Neural cell (in vitro differentiated cells): ENCODE measurements at regions not wholly inside any gene's neighbourhood (a gene's known extent, or its start where the extent isn't known, plus 50 kb on each side); places are given as distances from the start of the nearest gene placed in this dataset.

ENCODE experiments used
- H2AFZ ChIP-seq: fragments of 200-600, 300-800 bp; sonication (generic), shearing (Covaris generic); 2 replicates; pipeline ENCODE4 v1.6.0; 2014; ENCODE audit warnings: low read depth, mild to moderate bottlenecking, antibody characterized with exemption, low read length, moderate library complexity
- H3F3A ChIP-seq: fragments of 200-600 bp; shearing (Covaris generic); 2 replicates; pipeline ENCODE4 v1.6.1; 2016; ENCODE audit warnings: mild to moderate bottlenecking, moderate library complexity, mixed read lengths, antibody characterized with exemption, low read length; ENCODE audit not compliant: insufficient read depth, poor library complexity, severe bottlenecking
- H3K27ac ChIP-seq: fragments of 200-600, 300-800 bp; sonication (generic), shearing (Covaris generic); 2 replicates; pipeline ENCODE4 v1.5.1; 2014; ENCODE audit warnings: mild to moderate bottlenecking, low read length, moderate library complexity
- H3K27me3 ChIP-seq: fragments of 300-800, 200-600 bp; sonication (generic), shearing (Covaris generic); 2 replicates; pipeline ENCODE4 v1.6.0; 2014; ENCODE audit warnings: mild to moderate bottlenecking, low read depth, low read length, moderate library complexity; ENCODE audit not compliant: insufficient read depth
- H3K36me3 ChIP-seq: fragments of 300-800, 200-600 bp; sonication (generic), shearing (Covaris generic); 2 replicates; pipeline ENCODE4 v1.5.1; 2014; ENCODE audit warnings: mild to moderate bottlenecking, antibody characterized with exemption, low read length, moderate library complexity; ENCODE audit not compliant: insufficient read depth
- H3K4me2 ChIP-seq: fragments of 300-800, 200-600 bp; sonication (generic), shearing (Covaris generic); 2 replicates; pipeline ENCODE4 v1.6.0; 2014; ENCODE audit warnings: mild to moderate bottlenecking, low read length
- H3K4me3 ChIP-seq: fragments of 300-800, 200-600 bp; sonication (generic), shearing (Covaris generic); 2 replicates; pipeline ENCODE4 v1.5.1; 2014; ENCODE audit warnings: mild to moderate bottlenecking, low read length, moderate library complexity
- H3K79me2 ChIP-seq: fragments of 200-600 bp; shearing (Covaris generic); replicated peaks from 2 replicates; pipeline ENCODE4 v1.6.0; 2014; ENCODE audit warnings: mild to moderate bottlenecking, low read length, moderate library complexity; ENCODE audit not compliant: insufficient read depth
- H3K9ac ChIP-seq: fragments of 300-800, 200-600 bp; sonication (generic), shearing (Covaris generic); 2 replicates; pipeline ENCODE4 v1.6.1; 2016; ENCODE audit warnings: mild to moderate bottlenecking, low read length, mixed read lengths
- H3K9me2 ChIP-seq: fragments of 200-600 bp; shearing (Covaris generic); 2 replicates; pipeline ENCODE4 v1.6.1; 2016; ENCODE audit warnings: mild to moderate bottlenecking, low read length, mixed read lengths; ENCODE audit not compliant: insufficient read depth
- H3K9me3 ChIP-seq: fragments of 200-600, 300-800 bp; sonication (generic), shearing (Covaris generic); 2 replicates; pipeline ENCODE4 v1.6.1; 2016; ENCODE audit warnings: mild to moderate bottlenecking, mixed run types, low read length, moderate library complexity, mixed read lengths
- H4K20me1 ChIP-seq: fragments of 200-600 bp; shearing (Covaris generic); 2 replicates; pipeline ENCODE4 v1.6.1; 2016; ENCODE audit warnings: mild to moderate bottlenecking, mixed run types; ENCODE audit not compliant: insufficient read depth
- EP300 ChIP-seq: fragments of 450-650 bp; conservative IDR thresholded peaks from 2 replicates; pipeline ENCODE4 v1.6.1; 2014; ENCODE audit warnings: antibody characterized with exemption, mild to moderate bottlenecking, moderate library complexity; ENCODE audit not compliant: poor library complexity, severe bottlenecking
- EZH2 ChIP-seq: fragments of 200-600, 300-800 bp; shearing (Covaris generic), sonication (generic); IDR thresholded peaks from 2 replicates; pipeline ENCODE4 v1.6.1; 2014; ENCODE audit warnings: antibody characterized with exemption, low read length, borderline replicate concordance, mild to moderate bottlenecking; ENCODE audit not compliant: insufficient read depth, poor library complexity, severe bottlenecking
- MXI1 ChIP-seq: fragments of 450-650 bp; conservative IDR thresholded peaks from 2 replicates; pipeline ENCODE4 v1.6.1; 2014; ENCODE audit warnings: antibody characterized with exemption, mild to moderate bottlenecking; ENCODE audit not compliant: poor library complexity, severe bottlenecking
- POLR2AphosphoS5 ChIP-seq: IDR thresholded peaks from 2 replicates; pipeline ENCODE4 v1.6.1; 2012
- RAD21 ChIP-seq: fragments of 450-650 bp; conservative IDR thresholded peaks from 2 replicates; pipeline ENCODE4 v1.6.1; 2014; ENCODE audit warnings: antibody characterized with exemption, mild to moderate bottlenecking, moderate library complexity
- SMC3 ChIP-seq: fragments of 450-650 bp; conservative IDR thresholded peaks from 2 replicates; pipeline ENCODE4 v1.6.1; 2014; ENCODE audit warnings: antibody characterized with exemption, mild to moderate bottlenecking, moderate library complexity; ENCODE audit not compliant: poor library complexity
- TAF1 ChIP-seq: IDR thresholded peaks from 2 replicates; pipeline ENCODE4 v1.6.1; 2012; ENCODE audit warnings: low read depth
- TF ChIP-seq, protein P1 (sequence below): IDR thresholded peaks from 2 replicates; pipeline ENCODE4 v1.6.1; 2012; ENCODE audit warnings: borderline replicate concordance
- TF ChIP-seq, protein P2 (sequence below): fragments of 450-650 bp; IDR thresholded peaks from 2 replicates; pipeline ENCODE4 v1.5.1; 2014; ENCODE audit warnings: antibody characterized with exemption, mild to moderate bottlenecking, moderate library complexity; ENCODE audit not compliant: poor library complexity, severe bottlenecking

DNA sequence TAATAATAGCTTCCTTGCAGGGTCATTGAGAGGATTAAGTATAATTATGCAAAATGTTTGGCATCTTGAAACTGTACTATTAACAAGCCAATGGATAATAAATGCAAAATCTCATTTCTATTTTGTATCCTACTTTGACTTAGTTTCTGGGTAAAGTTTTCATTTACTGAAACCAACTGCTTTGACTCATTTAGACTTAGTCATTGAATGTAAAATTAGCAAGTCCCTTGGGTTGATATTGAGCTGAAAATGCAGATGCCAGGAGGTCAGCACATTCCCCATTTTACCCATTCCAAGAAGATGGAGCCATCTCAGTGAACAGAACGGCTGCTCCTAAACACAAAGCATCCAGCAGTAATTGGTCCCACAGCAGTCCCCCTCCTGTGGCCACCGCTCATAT lies 74.7 kb upstream of the GATB start:
- no peaks in the 10 kb centered on the region for H3K36me3 ChIP-seq
- no peaks in the 10 kb centered on the region for H3K9me2 ChIP-seq
- no peak overlapping the region for H3K27ac ChIP-seq
- no peaks in the 10 kb centered on the region for H3K9me3 ChIP-seq
- no peak overlapping the region for H3K9ac ChIP-seq
- H3K4me3 ChIP-seq, result no peak overlapping the region
- H3K79me2 ChIP-seq, result no peaks in the 10 kb centered on the region
- no peaks in the 10 kb centered on the region for H3K27me3 ChIP-seq
- TF ChIP-seq MXI1 (no peak), POLR2AphosphoS5 (no peak), EP300 (no peak), RAD21 (no peak), EZH2 (no peak), TAF1 (no peak), SMC3 (no peak)
- TF ChIP-seq, protein P1, sequence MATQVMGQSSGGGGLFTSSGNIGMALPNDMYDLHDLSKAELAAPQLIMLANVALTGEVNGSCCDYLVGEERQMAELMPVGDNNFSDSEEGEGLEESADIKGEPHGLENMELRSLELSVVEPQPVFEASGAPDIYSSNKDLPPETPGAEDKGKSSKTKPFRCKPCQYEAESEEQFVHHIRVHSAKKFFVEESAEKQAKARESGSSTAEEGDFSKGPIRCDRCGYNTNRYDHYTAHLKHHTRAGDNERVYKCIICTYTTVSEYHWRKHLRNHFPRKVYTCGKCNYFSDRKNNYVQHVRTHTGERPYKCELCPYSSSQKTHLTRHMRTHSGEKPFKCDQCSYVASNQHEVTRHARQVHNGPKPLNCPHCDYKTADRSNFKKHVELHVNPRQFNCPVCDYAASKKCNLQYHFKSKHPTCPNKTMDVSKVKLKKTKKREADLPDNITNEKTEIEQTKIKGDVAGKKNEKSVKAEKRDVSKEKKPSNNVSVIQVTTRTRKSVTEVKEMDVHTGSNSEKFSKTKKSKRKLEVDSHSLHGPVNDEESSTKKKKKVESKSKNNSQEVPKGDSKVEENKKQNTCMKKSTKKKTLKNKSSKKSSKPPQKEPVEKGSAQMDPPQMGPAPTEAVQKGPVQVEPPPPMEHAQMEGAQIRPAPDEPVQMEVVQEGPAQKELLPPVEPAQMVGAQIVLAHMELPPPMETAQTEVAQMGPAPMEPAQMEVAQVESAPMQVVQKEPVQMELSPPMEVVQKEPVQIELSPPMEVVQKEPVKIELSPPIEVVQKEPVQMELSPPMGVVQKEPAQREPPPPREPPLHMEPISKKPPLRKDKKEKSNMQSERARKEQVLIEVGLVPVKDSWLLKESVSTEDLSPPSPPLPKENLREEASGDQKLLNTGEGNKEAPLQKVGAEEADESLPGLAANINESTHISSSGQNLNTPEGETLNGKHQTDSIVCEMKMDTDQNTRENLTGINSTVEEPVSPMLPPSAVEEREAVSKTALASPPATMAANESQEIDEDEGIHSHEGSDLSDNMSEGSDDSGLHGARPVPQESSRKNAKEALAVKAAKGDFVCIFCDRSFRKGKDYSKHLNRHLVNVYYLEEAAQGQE, result no peak
- TF ChIP-seq, protein P2, sequence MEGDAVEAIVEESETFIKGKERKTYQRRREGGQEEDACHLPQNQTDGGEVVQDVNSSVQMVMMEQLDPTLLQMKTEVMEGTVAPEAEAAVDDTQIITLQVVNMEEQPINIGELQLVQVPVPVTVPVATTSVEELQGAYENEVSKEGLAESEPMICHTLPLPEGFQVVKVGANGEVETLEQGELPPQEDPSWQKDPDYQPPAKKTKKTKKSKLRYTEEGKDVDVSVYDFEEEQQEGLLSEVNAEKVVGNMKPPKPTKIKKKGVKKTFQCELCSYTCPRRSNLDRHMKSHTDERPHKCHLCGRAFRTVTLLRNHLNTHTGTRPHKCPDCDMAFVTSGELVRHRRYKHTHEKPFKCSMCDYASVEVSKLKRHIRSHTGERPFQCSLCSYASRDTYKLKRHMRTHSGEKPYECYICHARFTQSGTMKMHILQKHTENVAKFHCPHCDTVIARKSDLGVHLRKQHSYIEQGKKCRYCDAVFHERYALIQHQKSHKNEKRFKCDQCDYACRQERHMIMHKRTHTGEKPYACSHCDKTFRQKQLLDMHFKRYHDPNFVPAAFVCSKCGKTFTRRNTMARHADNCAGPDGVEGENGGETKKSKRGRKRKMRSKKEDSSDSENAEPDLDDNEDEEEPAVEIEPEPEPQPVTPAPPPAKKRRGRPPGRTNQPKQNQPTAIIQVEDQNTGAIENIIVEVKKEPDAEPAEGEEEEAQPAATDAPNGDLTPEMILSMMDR, result no peak
- H2AFZ ChIP-seq, result no peak overlapping the region
- H3F3A ChIP-seq, result no peaks in the 10 kb centered on the region
- no peak overlapping the region for H3K4me2 ChIP-seq
- no peaks in the 10 kb centered on the region for H4K20me1 ChIP-seq

GRCh38 chr4:151833174-151833573 lies 72.4 kb upstream of the GATB start:
- Histone ChIP-seq H3K9ac (no peak overlapping the region), H3K27me3 (no peaks in the 10 kb centered on the region), H3K9me3 (no peaks in the 10 kb centered on the region), H3K4me3 (no peak overlapping the region), H2AFZ (no peak overlapping the region), H3K36me3 (no peaks in the 10 kb centered on the region), H3F3A (no peaks in the 10 kb centered on the region), H3K27ac (no peak overlapping the region), H3K79me2 (no peaks in the 10 kb centered on the region), H3K4me2 (no peak overlapping the region), H3K9me2 (no peaks in the 10 kb centered on the region), H4K20me1 (no peaks in the 10 kb centered on the region)
- no peak for TF ChIP-seq TAF1
- no peak for TF ChIP-seq EZH2
- TF ChIP-seq, protein P1, result no peak
- TF ChIP-seq, protein P2, result no peak
- no peak for TF ChIP-seq POLR2AphosphoS5
- no peak for TF ChIP-seq SMC3
- no peak for TF ChIP-seq MXI1
- TF ChIP-seq EP300, result no peak
